ENCODE measurements at regions not wholly inside any gene's neighbourhood (a gene's known extent, or its start where the extent isn't known, plus 50 kb on each side); places are given as distances from the start of the nearest gene placed in this dataset.

- TF ChIP-seq HES4 (CRISPR knock-in tag; IDR thresholded peaks at IDR 0.05; ENCODE audit: borderline replicate concordance) (no peak), ETV6 (CRISPR knock-in tag; conservative IDR thresholded peaks at IDR 0.05) (no peak), NFAT5 (CRISPR knock-in tag; IDR thresholded peaks at IDR 0.05) (no peak), ZNF878 (CRISPR knock-in tag; IDR thresholded peaks at IDR 0.05) (no peak), ZKSCAN1 (IDR thresholded peaks at IDR 0.05; ENCODE audit: low read length) (no peak), KDM1A (CRISPR knock-in tag; IDR thresholded peaks at IDR 0.05) (no peak)
These were observed 314.1 kb upstream of the DIO3 start for GRCh38 chr14:101246894-101247841.
